ENCODE measurements at regions not wholly inside any gene's neighbourhood (a gene's known extent, or its start where the extent isn't known, plus 50 kb on each side); places are given as distances from the start of the nearest gene placed in this dataset.

DNA sequence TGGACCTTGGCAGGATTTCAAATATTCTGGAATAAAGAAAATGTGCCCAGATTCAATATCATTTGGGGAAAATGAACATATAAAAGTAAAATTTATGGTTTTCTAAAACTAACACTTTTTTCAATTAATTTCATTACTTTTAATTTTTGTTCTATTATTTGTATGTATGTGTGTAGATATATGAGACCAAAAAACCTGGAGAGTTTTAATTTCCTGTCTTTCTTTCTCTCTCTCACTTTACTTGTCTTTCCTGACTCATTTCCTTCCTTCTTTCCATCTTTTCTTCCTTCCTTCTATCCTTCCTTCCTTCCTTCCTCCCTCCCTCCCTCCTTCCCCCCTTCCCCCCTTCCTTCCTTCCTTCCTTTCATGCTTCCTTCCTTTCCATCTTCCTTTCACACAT, 137.0 kb downstream of the NPR3 start:
- no peak overlapping the region for H3K4me2 ChIP-seq (ENCODE audit: insufficient read depth, low read length)
- no peak for FAIRE-seq
- H4K20me1 ChIP-seq (replicated peaks; ENCODE audit: control insufficient read depth, extremely low read depth, insufficient read depth, low read length): no peaks in the 10 kb centered on the region
- intact Hi-C loops (cut with micrococcal nuclease): no loop called here
- H3K9ac ChIP-seq (replicated peaks; ENCODE audit: extremely low read depth, insufficient read depth, low read length): no peak overlapping the region
- ChIA-PET CTCF (no interaction called here), POLR2A (no interaction called here)
- dilution Hi-C loops (cut with MboI; ENCODE audit: extremely low pct_ligation_motif_present, low sequenced_read_pairs): no loop called here
- no peaks in the 10 kb centered on the region for H3K9me3 ChIP-seq (replicated peaks; ENCODE audit: control insufficient read depth, insufficient read depth, low read length)
- H2AFZ ChIP-seq (ENCODE audit: low read depth, low read length): no peak overlapping the region
- H3K4me1 ChIP-seq (ENCODE audit: control insufficient read depth, extremely low read depth, insufficient read depth, low read length): no peaks in the 10 kb centered on the region
- no peaks in the 10 kb centered on the region for H3K36me3 ChIP-seq (ENCODE audit: control insufficient read depth in 2 of 2, extremely low read depth in 1 of 2, insufficient read depth in 2 of 2, low read length in 2 of 2)
- H3K4me3 ChIP-seq (replicated peaks in 1 of 3; ENCODE audit: insufficient read depth in 1 of 3, low read depth in 1 of 3, low read length in 3 of 3): no peak overlapping the region
- H3K27ac ChIP-seq (ENCODE audit: insufficient read depth, low read depth, low read length): no peak overlapping the region
- H3K27me3 ChIP-seq (ENCODE audit: control insufficient read depth in 2 of 2, insufficient read depth in 2 of 2, low read length in 2 of 2): no peaks in the 10 kb centered on the region
- no TSS peak for BruUV-seq (replicated peaks)
- no peaks in the 10 kb centered on the region for H3K9me1 ChIP-seq (replicated peaks; ENCODE audit: control insufficient read depth, extremely low read depth, insufficient read depth, low read length)
- H3K79me2 ChIP-seq (ENCODE audit: control insufficient read depth, insufficient read depth, low read length): no peaks in the 10 kb centered on the region
- no peak for DNase-seq (ENCODE audit: low read depth, low spot score)
- TF ChIP-seq MYC (IDR thresholded peaks at IDR 0.05; ENCODE audit: low read depth, low read length) (no peak), GATA2 (IDR thresholded peaks at IDR 0.05; ENCODE audit: insufficient read depth, insufficient read length, low read depth, low read length) (no peak), POLR2AphosphoS5 (IDR thresholded peaks at IDR 0.05; ENCODE audit: insufficient read depth, low read depth, low read length) (no peak), POLR2A (IDR thresholded peaks at IDR 0.05; ENCODE audit: low read depth, low read length) (no peak), JUN (IDR thresholded peaks at IDR 0.05; ENCODE audit: borderline replicate concordance, insufficient read depth, insufficient read length, low read depth) (no peak), EZH2 (IDR thresholded peaks at IDR 0.05; ENCODE audit: borderline replicate concordance, low read depth, low read length, severe bottlenecking) (no peak)
- TF ChIP-seq, protein P1, sequence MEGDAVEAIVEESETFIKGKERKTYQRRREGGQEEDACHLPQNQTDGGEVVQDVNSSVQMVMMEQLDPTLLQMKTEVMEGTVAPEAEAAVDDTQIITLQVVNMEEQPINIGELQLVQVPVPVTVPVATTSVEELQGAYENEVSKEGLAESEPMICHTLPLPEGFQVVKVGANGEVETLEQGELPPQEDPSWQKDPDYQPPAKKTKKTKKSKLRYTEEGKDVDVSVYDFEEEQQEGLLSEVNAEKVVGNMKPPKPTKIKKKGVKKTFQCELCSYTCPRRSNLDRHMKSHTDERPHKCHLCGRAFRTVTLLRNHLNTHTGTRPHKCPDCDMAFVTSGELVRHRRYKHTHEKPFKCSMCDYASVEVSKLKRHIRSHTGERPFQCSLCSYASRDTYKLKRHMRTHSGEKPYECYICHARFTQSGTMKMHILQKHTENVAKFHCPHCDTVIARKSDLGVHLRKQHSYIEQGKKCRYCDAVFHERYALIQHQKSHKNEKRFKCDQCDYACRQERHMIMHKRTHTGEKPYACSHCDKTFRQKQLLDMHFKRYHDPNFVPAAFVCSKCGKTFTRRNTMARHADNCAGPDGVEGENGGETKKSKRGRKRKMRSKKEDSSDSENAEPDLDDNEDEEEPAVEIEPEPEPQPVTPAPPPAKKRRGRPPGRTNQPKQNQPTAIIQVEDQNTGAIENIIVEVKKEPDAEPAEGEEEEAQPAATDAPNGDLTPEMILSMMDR (IDR thresholded peaks at IDR 0.05; ENCODE audit: extremely low read depth in 1 of 2, insufficient read depth in 1 of 2, low read depth in 1 of 2, low read length in 2 of 2): no peak
- TF ChIP-seq, protein P2, sequence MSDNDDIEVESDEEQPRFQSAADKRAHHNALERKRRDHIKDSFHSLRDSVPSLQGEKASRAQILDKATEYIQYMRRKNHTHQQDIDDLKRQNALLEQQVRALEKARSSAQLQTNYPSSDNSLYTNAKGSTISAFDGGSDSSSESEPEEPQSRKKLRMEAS (IDR thresholded peaks at IDR 0.05; ENCODE audit: insufficient read depth, insufficient read length): no peak

All from endothelial cell of umbilical vein (primary cell).